ENCODE measurements at regions not wholly inside any gene's neighbourhood (a gene's known extent, or its start where the extent isn't known, plus 50 kb on each side); places are given as distances from the start of the nearest gene placed in this dataset.

GRCh38 chr3:70568626-70569025 is 256.2 kb upstream of the MDFIC2 start:
- no peak overlapping the region for H3K4me2 ChIP-seq
- WGBS (ENCODE audit: missing lambda C conversion rate), result 69% methylated on average over 7 of the region's 7 CpGs
- DNase-seq (ENCODE audit: low read depth in 1 of 2, low spot score in 1 of 2), result no peak
- H3K27ac ChIP-seq, result no peak overlapping the region
- ATAC-seq, result no peak
- H3K4me1 ChIP-seq, result no peaks in the 10 kb centered on the region
- H3K4me3 ChIP-seq, result no peak overlapping the region
- CTCF ChIA-PET, result no interaction called here
- TF ChIP-seq HOXA7 (CRISPR knock-in tag; IDR thresholded peaks at IDR 0.05) (no peak), TFCP2L1 (CRISPR knock-in tag; IDR thresholded peaks at IDR 0.05) (no peak), CHD4 (IDR thresholded peaks at IDR 0.05; ENCODE audit: borderline replicate concordance) (no peak), CEBPB (IDR thresholded peaks at IDR 0.05) (no peak), HEYL (CRISPR knock-in tag; IDR thresholded peaks at IDR 0.05) (no peak), RNF2 (IDR thresholded peaks at IDR 0.05; ENCODE audit: borderline replicate concordance, low read depth) (no peak), FOXS1 (CRISPR knock-in tag; IDR thresholded peaks at IDR 0.05) (no peak), PHF8 (IDR thresholded peaks at IDR 0.05; ENCODE audit: borderline replicate concordance, low read depth) (no peak), POLR2AphosphoS2 (conservative IDR thresholded peaks at IDR 0.05; ENCODE audit: low read length) (no peak), HOXB13 (CRISPR knock-in tag; IDR thresholded peaks at IDR 0.05; ENCODE audit: low read depth) (no peak), RCOR1 (IDR thresholded peaks at IDR 0.05; ENCODE audit: low read depth, low read length) (no peak)
- TF ChIP-seq, protein P1, sequence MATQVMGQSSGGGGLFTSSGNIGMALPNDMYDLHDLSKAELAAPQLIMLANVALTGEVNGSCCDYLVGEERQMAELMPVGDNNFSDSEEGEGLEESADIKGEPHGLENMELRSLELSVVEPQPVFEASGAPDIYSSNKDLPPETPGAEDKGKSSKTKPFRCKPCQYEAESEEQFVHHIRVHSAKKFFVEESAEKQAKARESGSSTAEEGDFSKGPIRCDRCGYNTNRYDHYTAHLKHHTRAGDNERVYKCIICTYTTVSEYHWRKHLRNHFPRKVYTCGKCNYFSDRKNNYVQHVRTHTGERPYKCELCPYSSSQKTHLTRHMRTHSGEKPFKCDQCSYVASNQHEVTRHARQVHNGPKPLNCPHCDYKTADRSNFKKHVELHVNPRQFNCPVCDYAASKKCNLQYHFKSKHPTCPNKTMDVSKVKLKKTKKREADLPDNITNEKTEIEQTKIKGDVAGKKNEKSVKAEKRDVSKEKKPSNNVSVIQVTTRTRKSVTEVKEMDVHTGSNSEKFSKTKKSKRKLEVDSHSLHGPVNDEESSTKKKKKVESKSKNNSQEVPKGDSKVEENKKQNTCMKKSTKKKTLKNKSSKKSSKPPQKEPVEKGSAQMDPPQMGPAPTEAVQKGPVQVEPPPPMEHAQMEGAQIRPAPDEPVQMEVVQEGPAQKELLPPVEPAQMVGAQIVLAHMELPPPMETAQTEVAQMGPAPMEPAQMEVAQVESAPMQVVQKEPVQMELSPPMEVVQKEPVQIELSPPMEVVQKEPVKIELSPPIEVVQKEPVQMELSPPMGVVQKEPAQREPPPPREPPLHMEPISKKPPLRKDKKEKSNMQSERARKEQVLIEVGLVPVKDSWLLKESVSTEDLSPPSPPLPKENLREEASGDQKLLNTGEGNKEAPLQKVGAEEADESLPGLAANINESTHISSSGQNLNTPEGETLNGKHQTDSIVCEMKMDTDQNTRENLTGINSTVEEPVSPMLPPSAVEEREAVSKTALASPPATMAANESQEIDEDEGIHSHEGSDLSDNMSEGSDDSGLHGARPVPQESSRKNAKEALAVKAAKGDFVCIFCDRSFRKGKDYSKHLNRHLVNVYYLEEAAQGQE (IDR thresholded peaks at IDR 0.05), result no peak
- POLR2A ChIA-PET, result no interaction called here
- H3K9me3 ChIP-seq, result no peaks in the 10 kb centered on the region
- FAIRE-seq, result no peak

DNA sequence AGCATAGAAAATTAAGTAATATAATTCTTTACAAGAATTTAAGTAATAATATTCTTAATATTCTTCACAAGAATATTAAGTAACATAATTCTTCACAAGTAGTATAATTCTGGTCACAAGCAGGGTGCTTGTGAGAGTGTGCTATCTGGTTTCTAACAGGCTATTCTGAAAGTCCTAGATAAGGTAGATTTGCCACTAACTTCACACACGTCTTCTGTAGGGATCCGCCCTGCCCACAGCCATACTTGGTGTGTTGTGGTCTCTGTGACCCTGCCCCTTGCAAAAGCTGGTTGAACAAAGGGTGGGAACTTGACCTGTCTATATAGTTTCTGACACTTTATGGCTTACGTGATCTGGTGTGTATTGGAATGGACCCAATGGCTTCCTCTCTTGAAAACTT is 253.4 kb upstream of the MDFIC2 start:
- H3K27ac ChIP-seq, result no peak overlapping the region
- H3K9me3 ChIP-seq, result no peaks in the 10 kb centered on the region
- ChIA-PET POLR2A (no interaction called here), CTCF (no interaction called here)
- ATAC-seq, result no peak
- DNase-seq (ENCODE audit: low read depth in 1 of 2, low spot score in 1 of 2), result no peak
- TF ChIP-seq, protein P2, sequence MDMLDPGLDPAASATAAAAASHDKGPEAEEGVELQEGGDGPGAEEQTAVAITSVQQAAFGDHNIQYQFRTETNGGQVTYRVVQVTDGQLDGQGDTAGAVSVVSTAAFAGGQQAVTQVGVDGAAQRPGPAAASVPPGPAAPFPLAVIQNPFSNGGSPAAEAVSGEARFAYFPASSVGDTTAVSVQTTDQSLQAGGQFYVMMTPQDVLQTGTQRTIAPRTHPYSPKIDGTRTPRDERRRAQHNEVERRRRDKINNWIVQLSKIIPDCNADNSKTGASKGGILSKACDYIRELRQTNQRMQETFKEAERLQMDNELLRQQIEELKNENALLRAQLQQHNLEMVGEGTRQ (IDR thresholded peaks at IDR 0.05), result no peak
- TF ChIP-seq GATA3 (IDR thresholded peaks at IDR 0.05; ENCODE audit: borderline replicate concordance) (no peak), CBX8 (IDR thresholded peaks at IDR 0.05) (no peak), ELK1 (IDR thresholded peaks at IDR 0.05; ENCODE audit: low read depth, low read length) (no peak), POLR2AphosphoS2 (conservative IDR thresholded peaks at IDR 0.05; ENCODE audit: low read length) (no peak), EHF (CRISPR knock-in tag; IDR thresholded peaks at IDR 0.05) (no peak), JUN (IDR thresholded peaks at IDR 0.05) (no peak), NFE2L2 (conservative IDR thresholded peaks at IDR 0.05; ENCODE audit: low read length) (no peak), FOSL2 (IDR thresholded peaks at IDR 0.05) (no peak), FOSL2 (CRISPR knock-in tag; IDR thresholded peaks at IDR 0.05) (no peak)
- TF ChIP-seq, protein P3, sequence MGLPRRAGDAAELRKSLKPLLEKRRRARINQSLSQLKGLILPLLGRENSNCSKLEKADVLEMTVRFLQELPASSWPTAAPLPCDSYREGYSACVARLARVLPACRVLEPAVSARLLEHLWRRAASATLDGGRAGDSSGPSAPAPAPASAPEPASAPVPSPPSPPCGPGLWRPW (IDR thresholded peaks at IDR 0.05), result no peak
- H3K4me3 ChIP-seq, result no peak overlapping the region
- 27% methylated on average over 3 of the region's 3 CpGs for WGBS (ENCODE audit: missing lambda C conversion rate)
- FAIRE-seq, result no peak
- H3K4me1 ChIP-seq, result no peaks in the 10 kb centered on the region
- H3K4me2 ChIP-seq, result no peak overlapping the region

Data from A549 (cell line).